ENCODE measurements at regions not wholly inside any gene's neighbourhood (a gene's known extent, or its start where the extent isn't known, plus 50 kb on each side); places are given as distances from the start of the nearest gene placed in this dataset.

- Histone ChIP-seq H3K27ac (no peak overlapping the region), H3K4me3 (no peak overlapping the region), H3K9me3 (peaks cover 0 to 21% of the 10 kb centered on the region in 2 donors), H3K4me1 (no peaks in the 10 kb centered on the region), H3K27me3 (no peaks in the 10 kb centered on the region), H3K36me3 (no peaks in the 10 kb centered on the region)
- no peak for TF ChIP-seq CTCF (IDR thresholded peaks at IDR 0.05)
- no peak for DNase-seq (ENCODE audit: low spot score in 2 of 2)
- intact Hi-C loops (cut with DNase I) = no loop called here
These were observed 130.1 kb upstream of the SEC14L1 start for GRCh38 chr17:77010667-77011066.

- Histone ChIP-seq H3K4me3 (no peak overlapping the region), H3K27ac (no peak overlapping the region), H3K9me3 (peaks cover 0 to 21% of the 10 kb centered on the region in 2 donors), H3K4me1 (no peaks in the 10 kb centered on the region), H3K36me3 (no peaks in the 10 kb centered on the region), H3K27me3 (no peaks in the 10 kb centered on the region)
- intact Hi-C loops (cut with DNase I) = no loop called here
- no peak for DNase-seq (ENCODE audit: low spot score in 2 of 2)
- peak in 1 of 3 experiments; percentile 11 for TF ChIP-seq CTCF (IDR thresholded peaks at IDR 0.05)
These were observed 129.4 kb upstream of the SEC14L1 start for GRCh38 chr17:77011173-77012011.

GRCh38 chr17:77018504-77018903 lies 122.3 kb upstream of the SEC14L1 start:
- H3K36me3 ChIP-seq = no peaks in the 10 kb centered on the region
- no peak overlapping the region for H3K4me3 ChIP-seq
- no peak for TF ChIP-seq CTCF (IDR thresholded peaks at IDR 0.05)
- intact Hi-C loops (cut with DNase I) = no loop called here
- DNase-seq (ENCODE audit: low spot score in 2 of 2) = no peak
- no peaks in the 10 kb centered on the region for H3K4me1 ChIP-seq
- H3K27me3 ChIP-seq = no peaks in the 10 kb centered on the region
- H3K9me3 ChIP-seq = peaks cover 0 to 6% of the 10 kb centered on the region in 2 donors
- H3K27ac ChIP-seq = no peak overlapping the region

- no peaks in the 10 kb centered on the region for H3K27me3 ChIP-seq
- H3K9me3 ChIP-seq = peaks cover 0 to 6% of the 10 kb centered on the region in 2 donors
- H3K36me3 ChIP-seq = no peaks in the 10 kb centered on the region
- no peak for TF ChIP-seq CTCF (IDR thresholded peaks at IDR 0.05)
- DNase-seq (ENCODE audit: low spot score in 2 of 2) = no peak
- intact Hi-C loops (cut with DNase I) = no loop called here
- no peak overlapping the region for H3K4me3 ChIP-seq
- no peak overlapping the region for H3K27ac ChIP-seq
- no peaks in the 10 kb centered on the region for H3K4me1 ChIP-seq
These were observed 120.8 kb upstream of the SEC14L1 start for GRCh38 chr17:77019893-77020379.

- Histone ChIP-seq H3K27ac (no peak overlapping the region), H3K4me3 (no peak overlapping the region), H3K27me3 (no peaks in the 10 kb centered on the region), H3K9me3 (peaks cover 0 to 6% of the 10 kb centered on the region in 2 donors), H3K36me3 (no peaks in the 10 kb centered on the region), H3K4me1 (no peaks in the 10 kb centered on the region)
- intact Hi-C loops (cut with DNase I) = no loop called here
- DNase-seq (ENCODE audit: low spot score in 2 of 2) = no peak
- TF ChIP-seq CTCF (IDR thresholded peaks at IDR 0.05) = no peak
These were observed 119.8 kb upstream of the SEC14L1 start for GRCh38 chr17:77020973-77021372.

All from ascending aorta (tissue), 2 donors.